HG03558 (cell line): ENCODE measurements at regions not wholly inside any gene's neighbourhood (a gene's known extent, or its start where the extent isn't known, plus 50 kb on each side); places are given as distances from the start of the nearest gene placed in this dataset.

Source experiments
- ATAC-seq: cut with Tn5 transposase; IDR thresholded peaks from one replicate; pipeline ENCODE4 v1.9.1; 2021; ENCODE audit warnings: moderate number of reproducible peaks; ENCODE audit not compliant: unreplicated experiment; ENCODE audit errors: extremely low read depth

DNA sequence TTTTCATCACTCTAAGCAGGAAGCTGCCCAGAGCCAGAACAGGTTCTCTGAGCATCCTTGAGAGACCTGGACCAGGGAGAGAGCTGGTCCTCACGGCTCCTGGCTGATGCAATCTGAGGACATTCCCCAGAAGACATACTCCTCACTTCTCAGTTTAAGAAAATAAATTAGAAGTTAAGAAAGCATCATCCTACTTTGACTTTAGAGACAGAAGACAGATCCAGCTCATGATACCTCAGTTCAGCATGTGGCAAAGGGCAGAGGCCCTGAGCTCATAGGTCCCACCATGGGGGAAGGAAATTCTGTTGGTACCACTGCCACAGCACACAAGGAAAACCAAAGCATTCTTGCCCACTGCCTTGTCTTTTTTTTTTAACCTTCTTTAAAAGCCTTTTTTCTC, 378.1 kb upstream of the JARID2 start:
- ATAC-seq = no peak

DNA sequence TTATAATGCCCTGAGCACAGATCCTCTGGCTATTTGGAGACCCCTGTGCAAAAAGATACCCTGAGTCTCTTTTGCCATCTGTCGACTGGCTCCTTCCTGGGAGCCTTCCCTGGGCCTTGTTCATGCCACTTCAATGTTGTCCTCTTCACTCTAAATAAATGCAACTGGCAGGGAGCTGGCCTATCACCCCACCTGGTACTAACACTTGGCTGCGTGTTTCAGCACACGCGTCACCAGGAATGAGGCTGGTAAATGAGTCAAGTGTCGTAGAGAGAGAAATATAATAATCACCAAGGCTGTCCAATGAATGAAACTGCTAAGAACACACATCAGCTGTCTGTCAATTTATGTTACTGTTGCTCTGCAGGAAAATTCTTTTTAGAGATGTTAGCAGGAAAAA, 374.6 kb upstream of the JARID2 start:
- no peak for ATAC-seq

GRCh38 chr6:14873101-14873500, 372.8 kb upstream of the JARID2 start:
- ATAC-seq = no peak

DNA sequence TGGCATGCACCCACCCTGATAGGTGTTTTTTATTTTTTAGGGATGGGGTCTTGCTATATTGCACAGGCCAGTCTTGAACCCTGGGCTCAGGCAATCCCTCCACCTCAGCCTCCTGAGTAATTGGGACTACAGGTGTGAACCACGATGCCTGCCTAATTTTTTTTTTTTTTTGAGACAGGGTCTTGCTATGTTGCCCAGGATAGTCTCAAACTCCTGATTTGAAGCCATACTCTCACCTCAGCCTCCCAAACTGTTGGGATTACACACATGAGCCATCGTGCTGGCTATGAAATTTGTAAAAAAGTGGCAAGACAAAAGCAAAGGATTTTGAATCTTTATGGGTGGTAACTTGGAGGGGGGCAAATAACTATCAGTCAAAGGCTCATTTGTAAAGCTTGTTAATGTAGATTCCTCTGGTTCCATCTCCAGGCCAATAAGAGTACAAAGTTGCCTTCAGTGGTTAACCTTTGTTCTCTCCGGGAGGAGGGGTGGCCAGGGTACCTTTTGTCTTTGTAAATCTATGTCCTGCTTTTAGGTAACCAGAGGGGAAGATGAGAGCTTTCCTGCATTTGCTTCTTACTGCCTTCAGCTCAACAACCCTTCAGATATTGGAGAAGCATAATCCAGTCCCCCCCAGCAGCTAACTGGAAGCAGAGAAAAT, 372.0 kb upstream of the JARID2 start:
- ATAC-seq = no peak

- no peak for ATAC-seq
Measured at GRCh38 chr6:14874975-14875480, 370.8 kb upstream of the JARID2 start.

- no peak for ATAC-seq
Measured at GRCh38 chr6:14875481-14876063, 370.3 kb upstream of the JARID2 start.

DNA sequence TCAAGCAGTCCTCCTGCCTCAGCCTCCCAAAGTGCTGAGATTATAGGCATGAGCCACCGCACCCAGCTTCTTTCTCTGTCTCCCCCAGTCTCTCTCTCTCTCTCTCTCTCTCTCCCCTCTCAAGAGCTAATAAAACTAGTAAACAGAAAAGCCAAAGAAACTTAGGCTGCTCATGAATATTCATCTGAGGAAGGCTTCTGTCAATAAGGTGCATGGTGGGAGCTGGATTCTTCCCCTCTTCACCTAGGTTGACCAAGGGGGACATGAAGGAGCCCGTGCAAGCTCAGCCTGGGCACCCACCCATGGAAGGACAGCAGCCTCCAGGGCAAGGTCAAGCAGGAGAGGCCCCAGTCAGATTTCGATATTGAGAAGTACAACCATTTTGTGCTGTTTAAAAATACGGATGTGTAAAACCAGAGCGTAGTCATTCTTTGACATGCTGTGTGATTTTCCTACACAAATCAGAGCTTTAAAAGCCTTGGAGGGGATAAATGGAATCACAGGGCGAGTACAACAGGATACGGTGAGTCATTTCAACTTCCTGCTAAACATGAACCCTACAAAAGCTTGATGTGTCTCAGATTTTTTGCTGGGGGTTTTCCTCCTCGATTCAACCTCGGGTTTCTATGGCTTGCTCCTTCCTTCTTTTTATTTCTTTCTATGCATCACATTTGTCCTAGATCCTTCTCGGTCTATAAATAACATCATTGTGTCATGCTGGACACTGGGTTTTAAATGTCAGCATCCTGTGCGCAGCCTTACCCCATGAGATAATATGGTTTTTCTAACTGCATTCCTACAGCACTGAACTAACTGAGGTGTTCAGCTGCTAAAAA, 368.9 kb upstream of the JARID2 start:
- no peak for ATAC-seq

GRCh38 chr6:14877758-14878157, 368.1 kb upstream of the JARID2 start:
- ATAC-seq = no peak

- ATAC-seq = no peak
Measured at GRCh38 chr6:14880052-14880451, 365.8 kb upstream of the JARID2 start.

- no peak for ATAC-seq
Measured at GRCh38 chr6:14880677-14881076, 365.2 kb upstream of the JARID2 start.

GRCh38 chr6:14881398-14881797, 364.5 kb upstream of the JARID2 start:
- ATAC-seq = no peak

- no peak for ATAC-seq
Measured at GRCh38 chr6:14882394-14883026, 363.4 kb upstream of the JARID2 start.

GRCh38 chr6:14883921-14884320, 361.9 kb upstream of the JARID2 start:
- ATAC-seq = no peak

GRCh38 chr6:14885498-14885897, 360.4 kb upstream of the JARID2 start:
- ATAC-seq = no peak

DNA sequence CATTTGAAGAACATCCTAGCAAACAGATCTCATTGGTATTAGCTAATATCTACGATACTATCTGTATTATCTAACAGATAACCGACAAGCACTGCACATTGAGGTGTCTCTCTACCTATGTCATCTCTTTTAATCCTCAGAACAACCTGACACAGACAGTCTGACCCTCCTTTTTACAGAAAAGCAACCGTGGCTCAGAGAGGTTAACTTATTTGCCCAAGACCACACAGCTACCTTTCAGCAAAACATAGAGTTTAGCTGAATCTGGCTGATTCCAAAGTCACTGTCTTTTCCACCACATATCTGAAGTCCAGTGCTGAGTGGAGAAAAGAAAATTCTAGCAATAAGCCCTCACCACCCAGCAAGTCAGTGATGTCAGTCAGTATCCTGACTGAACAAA, 358.7 kb upstream of the JARID2 start:
- ATAC-seq = no peak

DNA sequence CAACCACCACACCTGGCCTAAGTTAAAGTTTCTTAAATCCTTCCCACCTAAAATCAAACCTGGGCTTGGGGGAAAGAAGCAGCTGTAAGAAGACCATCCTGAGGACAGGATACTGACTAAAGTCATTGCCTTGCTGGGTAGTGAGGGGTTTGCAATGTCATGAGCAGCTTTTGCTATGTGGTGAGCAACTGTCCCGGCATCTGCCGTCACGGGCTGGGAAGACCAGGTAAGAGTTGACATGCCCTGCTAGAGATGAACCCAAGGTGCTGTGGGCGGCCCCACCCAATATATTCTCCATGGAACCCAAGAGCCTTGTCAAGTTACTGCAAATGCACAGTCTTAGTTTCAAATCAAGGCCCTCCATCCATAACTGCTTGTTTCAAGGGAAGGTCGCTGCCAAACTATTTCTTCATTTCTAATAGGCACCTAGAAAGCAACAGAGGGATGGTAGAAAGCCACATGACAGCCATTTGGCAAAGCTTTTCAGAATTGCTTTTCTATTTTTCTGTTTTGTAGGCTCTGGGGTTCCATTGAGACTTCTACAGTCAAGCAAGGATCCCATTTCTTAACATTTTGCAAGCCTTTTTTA, 357.8 kb upstream of the JARID2 start:
- no peak for ATAC-seq

DNA sequence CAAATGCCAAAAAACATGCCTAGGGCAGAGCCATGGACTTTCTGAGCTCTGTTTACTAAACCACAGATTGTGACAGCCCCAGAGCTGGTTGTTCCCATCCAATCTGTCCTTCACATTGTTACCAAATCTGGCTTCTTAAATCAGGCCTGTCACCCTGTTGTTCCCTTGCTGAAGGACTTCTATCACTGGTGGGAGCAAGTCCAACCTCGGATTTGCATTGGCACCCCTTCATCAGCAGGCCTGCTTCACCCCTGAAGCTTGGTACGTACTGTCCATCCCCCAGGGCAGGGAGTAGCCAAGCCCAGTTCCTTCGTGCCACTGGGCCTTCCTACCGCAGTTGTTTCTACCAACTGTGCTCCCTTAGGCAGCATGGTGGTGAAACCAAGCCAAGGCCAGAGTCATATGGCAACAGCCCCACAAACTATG, 357.3 kb upstream of the JARID2 start:
- ATAC-seq = no peak

DNA sequence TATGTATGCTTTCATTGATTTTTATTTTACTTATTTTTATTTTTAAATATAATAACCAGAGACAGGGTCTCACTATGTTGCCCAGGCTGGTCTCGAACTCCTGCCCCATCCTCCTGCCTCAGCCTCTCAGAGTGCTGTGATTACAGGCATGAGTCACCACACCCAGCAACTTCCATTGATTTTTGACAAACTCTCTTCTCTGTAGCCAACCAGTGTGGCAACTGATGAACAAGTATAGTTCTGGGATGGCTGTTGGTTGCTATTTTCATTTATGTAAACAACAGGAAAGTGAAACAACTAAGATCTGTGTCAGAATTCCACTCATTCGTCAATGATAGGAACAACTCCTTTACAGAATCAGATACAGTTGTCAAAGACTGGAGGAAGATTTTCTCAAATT, 356.7 kb upstream of the JARID2 start:
- no peak for ATAC-seq

GRCh38 chr6:14889611-14890593, 356.0 kb upstream of the JARID2 start:
- ATAC-seq = no peak
